HEK293 (cell line): ENCODE measurements at regions not wholly inside any gene's neighbourhood (a gene's known extent, or its start where the extent isn't known, plus 50 kb on each side); places are given as distances from the start of the nearest gene placed in this dataset.

ENCODE experiments used
- ZNF239 ChIP-seq: fragments of 450-650 bp; formaldehyde crosslinking; IDR thresholded peaks from 2 replicates; pipeline ENCODE4 v1.5.1; 2016; ENCODE audit warnings: missing biosample characterization, missing genetic modification characterization
- TF ChIP-seq, protein P1 (sequence below): fragments of 450-650 bp; formaldehyde crosslinking; IDR thresholded peaks from 2 replicates; pipeline ENCODE4 v1.5.1; 2016; ENCODE audit warnings: missing biosample characterization, missing genetic modification characterization
- TF ChIP-seq, protein P2 (sequence below): fragments of 450-650 bp; formaldehyde crosslinking; IDR thresholded peaks from 2 replicates; pipeline ENCODE4 v1.5.1; 2016; ENCODE audit warnings: missing biosample characterization, missing genetic modification characterization
- TF ChIP-seq, protein P3 (sequence below): fragments of 450-650 bp; formaldehyde crosslinking; IDR thresholded peaks from 2 replicates; pipeline ENCODE4 v1.5.1; 2017; ENCODE audit warnings: missing biosample characterization, missing genetic modification characterization

DNA sequence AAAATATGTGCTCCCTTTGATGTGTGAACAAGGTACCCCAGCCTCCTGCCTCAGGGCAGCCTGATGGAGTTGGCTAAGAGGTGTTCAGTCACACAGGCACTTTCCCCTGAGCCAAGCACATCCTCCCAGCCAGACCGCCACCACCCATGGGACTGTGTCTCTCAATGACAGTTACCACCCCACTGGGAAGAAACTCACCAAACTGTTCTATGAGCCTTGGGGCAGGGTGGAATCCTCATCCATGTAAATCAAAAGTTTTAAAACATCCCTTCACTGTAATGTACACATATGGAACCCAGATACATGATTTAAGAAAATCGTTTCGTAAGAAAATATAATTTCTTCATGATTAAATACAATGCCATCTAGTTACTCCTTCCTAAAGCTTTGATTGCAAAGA, 138.4 kb upstream of the LSM14A start:
- TF ChIP-seq ZNF239 (tag by site-specific recombination), result no peak
- TF ChIP-seq, protein P1, sequence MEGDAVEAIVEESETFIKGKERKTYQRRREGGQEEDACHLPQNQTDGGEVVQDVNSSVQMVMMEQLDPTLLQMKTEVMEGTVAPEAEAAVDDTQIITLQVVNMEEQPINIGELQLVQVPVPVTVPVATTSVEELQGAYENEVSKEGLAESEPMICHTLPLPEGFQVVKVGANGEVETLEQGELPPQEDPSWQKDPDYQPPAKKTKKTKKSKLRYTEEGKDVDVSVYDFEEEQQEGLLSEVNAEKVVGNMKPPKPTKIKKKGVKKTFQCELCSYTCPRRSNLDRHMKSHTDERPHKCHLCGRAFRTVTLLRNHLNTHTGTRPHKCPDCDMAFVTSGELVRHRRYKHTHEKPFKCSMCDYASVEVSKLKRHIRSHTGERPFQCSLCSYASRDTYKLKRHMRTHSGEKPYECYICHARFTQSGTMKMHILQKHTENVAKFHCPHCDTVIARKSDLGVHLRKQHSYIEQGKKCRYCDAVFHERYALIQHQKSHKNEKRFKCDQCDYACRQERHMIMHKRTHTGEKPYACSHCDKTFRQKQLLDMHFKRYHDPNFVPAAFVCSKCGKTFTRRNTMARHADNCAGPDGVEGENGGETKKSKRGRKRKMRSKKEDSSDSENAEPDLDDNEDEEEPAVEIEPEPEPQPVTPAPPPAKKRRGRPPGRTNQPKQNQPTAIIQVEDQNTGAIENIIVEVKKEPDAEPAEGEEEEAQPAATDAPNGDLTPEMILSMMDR (tag by site-specific recombination), result no peak
- TF ChIP-seq, protein P2, sequence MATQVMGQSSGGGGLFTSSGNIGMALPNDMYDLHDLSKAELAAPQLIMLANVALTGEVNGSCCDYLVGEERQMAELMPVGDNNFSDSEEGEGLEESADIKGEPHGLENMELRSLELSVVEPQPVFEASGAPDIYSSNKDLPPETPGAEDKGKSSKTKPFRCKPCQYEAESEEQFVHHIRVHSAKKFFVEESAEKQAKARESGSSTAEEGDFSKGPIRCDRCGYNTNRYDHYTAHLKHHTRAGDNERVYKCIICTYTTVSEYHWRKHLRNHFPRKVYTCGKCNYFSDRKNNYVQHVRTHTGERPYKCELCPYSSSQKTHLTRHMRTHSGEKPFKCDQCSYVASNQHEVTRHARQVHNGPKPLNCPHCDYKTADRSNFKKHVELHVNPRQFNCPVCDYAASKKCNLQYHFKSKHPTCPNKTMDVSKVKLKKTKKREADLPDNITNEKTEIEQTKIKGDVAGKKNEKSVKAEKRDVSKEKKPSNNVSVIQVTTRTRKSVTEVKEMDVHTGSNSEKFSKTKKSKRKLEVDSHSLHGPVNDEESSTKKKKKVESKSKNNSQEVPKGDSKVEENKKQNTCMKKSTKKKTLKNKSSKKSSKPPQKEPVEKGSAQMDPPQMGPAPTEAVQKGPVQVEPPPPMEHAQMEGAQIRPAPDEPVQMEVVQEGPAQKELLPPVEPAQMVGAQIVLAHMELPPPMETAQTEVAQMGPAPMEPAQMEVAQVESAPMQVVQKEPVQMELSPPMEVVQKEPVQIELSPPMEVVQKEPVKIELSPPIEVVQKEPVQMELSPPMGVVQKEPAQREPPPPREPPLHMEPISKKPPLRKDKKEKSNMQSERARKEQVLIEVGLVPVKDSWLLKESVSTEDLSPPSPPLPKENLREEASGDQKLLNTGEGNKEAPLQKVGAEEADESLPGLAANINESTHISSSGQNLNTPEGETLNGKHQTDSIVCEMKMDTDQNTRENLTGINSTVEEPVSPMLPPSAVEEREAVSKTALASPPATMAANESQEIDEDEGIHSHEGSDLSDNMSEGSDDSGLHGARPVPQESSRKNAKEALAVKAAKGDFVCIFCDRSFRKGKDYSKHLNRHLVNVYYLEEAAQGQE (tag by site-specific recombination), result no peak
- TF ChIP-seq, protein P3, sequence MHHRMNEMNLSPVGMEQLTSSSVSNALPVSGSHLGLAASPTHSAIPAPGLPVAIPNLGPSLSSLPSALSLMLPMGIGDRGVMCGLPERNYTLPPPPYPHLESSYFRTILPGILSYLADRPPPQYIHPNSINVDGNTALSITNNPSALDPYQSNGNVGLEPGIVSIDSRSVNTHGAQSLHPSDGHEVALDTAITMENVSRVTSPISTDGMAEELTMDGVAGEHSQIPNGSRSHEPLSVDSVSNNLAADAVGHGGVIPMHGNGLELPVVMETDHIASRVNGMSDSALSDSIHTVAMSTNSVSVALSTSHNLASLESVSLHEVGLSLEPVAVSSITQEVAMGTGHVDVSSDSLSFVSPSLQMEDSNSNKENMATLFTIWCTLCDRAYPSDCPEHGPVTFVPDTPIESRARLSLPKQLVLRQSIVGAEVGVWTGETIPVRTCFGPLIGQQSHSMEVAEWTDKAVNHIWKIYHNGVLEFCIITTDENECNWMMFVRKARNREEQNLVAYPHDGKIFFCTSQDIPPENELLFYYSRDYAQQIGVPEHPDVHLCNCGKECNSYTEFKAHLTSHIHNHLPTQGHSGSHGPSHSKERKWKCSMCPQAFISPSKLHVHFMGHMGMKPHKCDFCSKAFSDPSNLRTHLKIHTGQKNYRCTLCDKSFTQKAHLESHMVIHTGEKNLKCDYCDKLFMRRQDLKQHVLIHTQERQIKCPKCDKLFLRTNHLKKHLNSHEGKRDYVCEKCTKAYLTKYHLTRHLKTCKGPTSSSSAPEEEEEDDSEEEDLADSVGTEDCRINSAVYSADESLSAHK, result no peak
